ENCODE measurements at regions not wholly inside any gene's neighbourhood (a gene's known extent, or its start where the extent isn't known, plus 50 kb on each side); places are given as distances from the start of the nearest gene placed in this dataset.
"Not testable (repeated sequence)": the region's sequence is repeated elsewhere in the genome, so short reads cannot be mapped to it uniquely, and the experiment has no call there.

- DNase-seq, result no peak
Observed at GRCh38 chr17:27209316-27209715, 84.6 kb upstream of the WSB1 start.

DNA sequence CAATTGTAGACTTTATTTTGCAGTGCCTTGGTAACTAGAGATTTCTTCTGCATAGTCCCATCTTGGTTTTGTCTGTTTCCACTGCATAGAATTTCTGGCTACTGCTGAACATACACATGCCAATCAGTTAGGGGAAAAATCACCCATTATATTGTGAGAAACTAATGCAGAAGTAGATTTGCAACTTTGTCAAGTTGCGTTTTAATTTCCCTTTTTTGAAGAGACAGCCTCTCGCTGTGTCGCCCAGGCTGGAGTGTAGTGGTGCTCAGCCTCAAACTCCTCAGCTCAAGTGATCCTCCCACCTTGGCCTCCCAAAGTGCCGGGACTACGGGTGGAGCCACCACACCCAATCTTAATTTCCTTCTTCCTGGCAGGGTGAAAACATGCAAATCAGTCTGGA is 83.1 kb upstream of the WSB1 start:
- DNase-seq, result not testable (repeated sequence)

DNA sequence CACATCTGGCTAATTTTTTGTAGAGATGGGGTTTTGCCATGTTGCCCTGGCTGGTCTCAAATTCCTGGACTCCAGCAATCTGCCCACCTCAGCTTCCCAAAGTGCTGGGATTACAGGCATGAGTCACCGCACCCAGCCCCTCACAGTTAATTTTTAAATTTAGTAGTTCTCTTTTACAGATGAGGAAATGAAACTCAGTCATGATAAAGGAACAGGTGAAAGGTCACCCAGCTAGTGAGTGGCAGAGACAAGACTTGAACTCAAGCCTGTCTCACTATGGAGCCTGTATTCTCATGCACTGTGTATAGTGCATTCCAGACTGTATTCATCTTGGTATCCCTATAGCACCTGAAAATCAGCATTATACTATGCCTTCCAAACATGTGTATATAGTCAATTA is 77.1 kb upstream of the WSB1 start:
- DNase-seq, result peak; percentile 73 to 78

- peak; percentile 74 to 83 for DNase-seq
Observed at GRCh38 chr17:27217631-27218030, 76.3 kb upstream of the WSB1 start.

- DNase-seq, result no peak
Observed at GRCh38 chr17:27218041-27218440, 75.9 kb upstream of the WSB1 start.

DNA sequence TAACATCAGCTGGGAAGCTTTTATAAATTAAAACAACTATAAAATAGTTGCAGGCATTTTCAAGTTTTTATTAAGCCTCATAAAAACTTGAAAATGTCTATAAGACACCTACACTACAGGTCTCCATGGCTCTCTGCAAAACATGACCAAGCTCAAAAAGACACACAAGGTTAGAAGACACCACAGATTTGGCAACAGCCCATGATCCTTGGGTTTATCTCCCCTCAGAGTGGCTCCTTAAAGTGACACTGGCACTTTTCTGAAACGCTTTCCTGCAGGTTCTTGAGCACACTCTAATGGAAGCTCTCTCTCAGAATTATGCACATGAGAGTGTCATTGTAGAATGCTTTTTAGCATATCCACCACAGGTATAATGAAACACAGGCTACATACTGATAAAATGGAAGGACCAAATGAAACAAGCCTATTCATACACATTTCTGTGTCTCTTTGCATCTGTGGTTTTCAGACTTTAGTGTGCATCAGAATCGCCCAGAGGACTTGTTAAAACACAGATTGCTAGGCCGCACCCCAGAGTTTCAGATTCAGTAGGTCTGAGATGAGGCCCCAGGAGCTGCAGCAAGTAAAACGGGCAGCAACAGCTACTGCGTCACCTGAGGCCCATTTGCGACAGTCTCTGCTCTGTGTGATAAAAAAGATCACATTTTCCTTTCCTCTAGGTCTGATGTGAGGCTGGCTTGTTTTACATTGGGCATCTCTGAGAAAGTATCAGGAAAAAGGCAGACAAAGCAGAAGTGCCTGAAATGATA is 75.0 kb upstream of the WSB1 start:
- DNase-seq, result no peak

- DNase-seq, result no peak
Observed at GRCh38 chr17:27222515-27222914, 71.4 kb upstream of the WSB1 start.

DNA sequence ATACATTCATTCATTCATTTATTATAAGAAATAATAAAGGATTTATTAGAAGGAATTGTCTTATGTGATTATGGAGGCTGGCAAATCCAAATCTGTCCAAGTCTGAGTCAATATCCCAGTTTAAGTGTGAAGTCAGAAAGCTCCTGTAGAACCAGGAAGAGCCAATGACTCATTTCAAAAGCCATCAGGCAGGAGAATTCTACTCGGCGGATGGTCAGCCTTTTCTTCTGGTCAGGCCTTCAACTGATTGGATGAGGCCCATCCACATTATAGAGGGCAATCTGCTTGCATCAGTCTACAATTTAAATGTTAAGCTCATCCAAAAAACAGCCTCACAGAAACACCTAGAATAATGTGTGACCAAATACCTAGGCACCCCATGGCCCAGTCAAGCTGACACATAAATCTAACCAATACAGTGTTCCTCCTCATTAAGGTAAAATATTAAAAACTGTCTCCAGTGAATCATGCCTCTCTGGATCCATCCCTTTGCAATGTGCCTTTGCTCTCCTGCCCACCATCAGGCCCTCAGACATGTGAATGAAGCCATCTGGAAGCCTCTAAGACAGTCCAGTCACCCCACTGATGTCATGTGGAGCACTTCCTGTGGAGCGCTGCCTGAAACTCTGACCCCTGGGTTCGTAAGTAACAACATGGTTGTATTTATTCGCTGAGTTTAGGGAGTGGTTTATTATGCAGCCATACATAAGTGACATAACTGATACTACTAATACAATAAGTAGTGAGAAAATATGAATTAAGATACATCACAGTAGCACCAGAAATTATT is 69.2 kb upstream of the WSB1 start:
- peak in 1 of 2 donors; percentile 50 for DNase-seq

GRCh38 chr17:27226611-27227230 is 67.2 kb upstream of the WSB1 start:
- DNase-seq, result no peak

DNA sequence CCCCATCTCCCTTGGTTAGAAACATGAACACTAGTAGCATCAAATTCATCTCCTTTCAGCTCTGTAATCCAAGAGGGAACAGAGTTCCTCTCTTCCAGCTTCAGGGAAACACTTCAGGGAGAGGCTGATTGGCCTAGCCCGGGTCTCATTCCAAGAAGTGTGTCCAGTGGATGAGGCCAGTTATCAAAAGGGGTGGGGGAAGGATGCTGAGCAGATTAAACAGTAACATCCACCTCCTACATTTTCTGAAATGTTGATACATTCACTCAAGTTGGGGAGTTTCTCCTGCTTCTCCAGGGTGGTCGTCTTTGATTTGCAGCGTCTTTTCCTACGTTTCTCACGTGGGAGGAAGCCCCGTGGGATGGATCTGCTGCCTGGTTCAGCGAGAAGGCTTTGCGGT is 62.9 kb upstream of the WSB1 start:
- DNase-seq, result no peak

GRCh38 chr17:27232328-27232727 is 61.6 kb upstream of the WSB1 start:
- DNase-seq, result no peak

- DNase-seq, result no peak
Observed at GRCh38 chr17:27233059-27233458, 60.9 kb upstream of the WSB1 start.

DNA sequence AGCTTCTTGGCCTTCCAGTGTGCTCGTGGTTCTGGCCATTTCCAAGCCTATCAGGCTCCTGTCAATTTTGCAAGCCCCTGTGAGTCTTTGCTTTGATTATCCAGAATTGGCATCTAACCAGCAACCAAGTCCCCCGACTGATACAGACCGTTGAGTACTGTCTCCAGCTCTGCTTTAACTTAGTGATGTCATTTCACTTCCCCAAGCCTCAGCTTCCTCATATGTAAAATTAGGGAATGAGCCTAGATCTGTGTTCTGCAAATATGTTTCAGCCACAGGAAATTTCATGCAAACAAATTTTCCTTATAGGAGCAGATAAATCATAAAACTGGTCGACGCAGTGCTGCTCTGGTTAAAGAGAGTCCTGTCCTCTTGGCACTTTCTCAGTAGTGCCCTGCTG is 60.1 kb upstream of the WSB1 start:
- peak; percentile 70 to 71 for DNase-seq

GRCh38 chr17:27236717-27237315 is 57.1 kb upstream of the WSB1 start:
- DNase-seq, result peak; percentile 87 to 90

DNA sequence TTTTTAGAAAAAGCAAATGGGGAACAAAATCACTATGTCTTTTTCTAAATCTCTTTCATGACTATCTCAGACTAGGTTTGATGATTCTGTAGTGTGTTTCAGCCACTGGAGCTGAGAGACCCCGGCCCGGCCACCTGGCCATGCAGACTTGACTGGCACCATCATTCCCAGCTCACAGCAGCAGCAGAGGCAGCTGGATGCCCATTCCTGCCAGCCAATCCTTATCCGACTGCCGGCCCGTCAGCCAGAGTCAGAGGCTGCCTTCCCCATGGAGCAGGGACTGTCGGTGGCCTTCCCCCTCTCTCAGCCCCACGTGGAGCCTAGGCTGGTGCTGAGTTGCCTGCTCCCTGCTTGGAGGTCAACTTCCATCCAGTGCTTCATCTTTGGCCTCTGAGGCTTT is 56.0 kb upstream of the WSB1 start:
- DNase-seq, result no peak

- peak; percentile 66 to 74 for DNase-seq
Observed at GRCh38 chr17:27239046-27239445, 54.9 kb upstream of the WSB1 start.

GRCh38 chr17:27239584-27239983 is 54.3 kb upstream of the WSB1 start:
- no peak for DNase-seq

- no peak for DNase-seq
Observed at GRCh38 chr17:27240086-27240801, 53.7 kb upstream of the WSB1 start.

DNA sequence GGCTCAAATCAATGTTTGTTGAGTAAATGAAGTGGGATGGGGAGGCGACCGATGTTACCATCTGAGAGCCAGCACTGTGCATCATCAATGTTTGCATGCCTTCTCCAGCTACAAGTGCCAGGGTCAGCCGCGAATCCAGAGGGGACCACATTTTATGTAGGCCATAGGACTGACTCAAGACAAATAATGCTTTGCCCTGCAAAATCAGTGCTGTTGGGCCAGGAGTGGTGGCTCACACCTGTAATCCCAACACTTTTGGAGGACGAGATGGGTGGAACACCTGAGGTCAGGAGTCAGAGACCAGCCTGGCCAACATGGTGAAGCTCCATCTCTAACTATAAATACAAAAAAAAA is 53.1 kb upstream of the WSB1 start:
- no peak for DNase-seq

DNA sequence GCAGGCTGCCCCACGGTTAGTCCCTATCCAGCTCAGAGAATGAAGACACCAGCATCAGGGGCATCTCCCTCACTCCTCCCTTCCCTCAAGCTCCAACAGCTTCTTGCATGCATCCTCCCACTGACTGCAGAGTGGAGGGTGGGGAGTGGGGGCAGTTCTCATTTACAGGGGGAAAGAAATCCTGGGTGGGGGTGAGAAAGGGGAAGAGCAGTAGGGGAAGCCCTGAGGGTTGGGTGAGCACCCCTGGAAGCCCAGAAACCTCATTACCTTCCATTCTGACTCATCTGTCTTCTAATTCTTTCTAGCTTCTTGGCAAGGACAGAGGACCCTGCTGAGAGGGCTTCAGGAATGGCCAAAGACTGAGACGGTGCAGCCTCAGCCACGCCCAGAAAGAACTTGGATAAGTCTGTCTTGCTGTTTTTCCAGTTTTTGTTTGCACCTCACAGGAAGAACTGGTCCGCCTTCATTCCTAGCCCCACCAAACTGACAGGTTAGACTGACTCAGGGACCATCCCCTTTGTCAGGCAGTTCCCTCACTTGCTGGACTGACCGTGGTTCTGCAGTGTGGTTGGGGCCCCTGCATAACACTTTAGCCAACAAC is 52.5 kb upstream of the WSB1 start:
- peak; percentile 23 to 66 for DNase-seq

GRCh38 chr17:27242951-27243350 is 51.0 kb upstream of the WSB1 start:
- no peak for DNase-seq

DNA sequence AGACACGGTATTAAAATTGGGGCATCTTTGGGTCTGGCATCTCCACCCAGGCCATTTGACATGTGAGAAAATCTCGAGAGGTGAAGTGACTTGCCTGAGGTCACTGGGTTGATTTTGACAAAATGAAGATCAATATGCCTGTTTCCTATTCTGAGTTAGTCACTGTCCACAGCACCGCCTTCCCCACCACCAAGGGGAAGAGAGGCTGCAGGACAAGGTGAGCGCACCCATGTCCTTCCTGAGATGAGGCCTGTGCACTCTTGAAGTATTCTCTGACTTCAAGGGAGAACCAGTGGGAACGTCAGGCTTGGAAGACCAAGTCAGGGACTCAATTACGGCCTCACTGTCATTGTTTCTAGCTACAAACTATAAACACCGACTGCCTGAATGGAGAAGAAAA is 49.9 kb upstream of the WSB1 start:
- DNase-seq, result no peak
